HG03558 (cell line): ENCODE measurements at regions not wholly inside any gene's neighbourhood (a gene's known extent, or its start where the extent isn't known, plus 50 kb on each side); places are given as distances from the start of the nearest gene placed in this dataset.

Source experiments
- ATAC-seq: cut with Tn5 transposase; IDR thresholded peaks from one replicate; pipeline ENCODE4 v1.9.1; 2021; ENCODE audit warnings: moderate number of reproducible peaks; ENCODE audit not compliant: unreplicated experiment; ENCODE audit errors: extremely low read depth

- no peak for ATAC-seq
Observed at GRCh38 chr7:22594020-22594419, 94.0 kb upstream of the STEAP1B start.

- ATAC-seq = no peak
Observed at GRCh38 chr7:22591271-22591670, 91.3 kb upstream of the STEAP1B start.

- ATAC-seq = no peak
Observed at GRCh38 chr7:22589641-22590201, 89.7 kb upstream of the STEAP1B start.

GRCh38 chr7:22588351-22588750, 88.4 kb upstream of the STEAP1B start:
- ATAC-seq = no peak

- ATAC-seq = no peak
Observed at GRCh38 chr7:22587322-22587721, 87.3 kb upstream of the STEAP1B start.

GRCh38 chr7:22586786-22587140, 86.8 kb upstream of the STEAP1B start:
- no peak for ATAC-seq

GRCh38 chr7:22586101-22586785, 86.3 kb upstream of the STEAP1B start:
- no peak for ATAC-seq

- ATAC-seq = peak; percentile 46
Observed at GRCh38 chr7:22584179-22584578, 84.2 kb upstream of the STEAP1B start.

GRCh38 chr7:22582863-22583622, 83.1 kb upstream of the STEAP1B start:
- no peak for ATAC-seq

GRCh38 chr7:22581099-22581498, 81.1 kb upstream of the STEAP1B start:
- ATAC-seq = no peak

- ATAC-seq = no peak
Observed at GRCh38 chr7:22579961-22580360, 80.0 kb upstream of the STEAP1B start.

- no peak for ATAC-seq
Observed at GRCh38 chr7:22578007-22578733, 78.2 kb upstream of the STEAP1B start.

GRCh38 chr7:22577470-22578001, 77.5 kb upstream of the STEAP1B start:
- ATAC-seq = no peak

GRCh38 chr7:22576612-22577469, 76.9 kb upstream of the STEAP1B start:
- no peak for ATAC-seq

- no peak for ATAC-seq
Observed at GRCh38 chr7:22574754-22575520, 74.9 kb upstream of the STEAP1B start.

GRCh38 chr7:22572937-22573336, 72.9 kb upstream of the STEAP1B start:
- ATAC-seq = no peak

- no peak for ATAC-seq
Observed at GRCh38 chr7:22572292-22572691, 72.3 kb upstream of the STEAP1B start.

- no peak for ATAC-seq
Observed at GRCh38 chr7:22571766-22572165, 71.8 kb upstream of the STEAP1B start.
